OCI-LY1 (cell line): ENCODE measurements at regions not wholly inside any gene's neighbourhood (a gene's known extent, or its start where the extent isn't known, plus 50 kb on each side); places are given as distances from the start of the nearest gene placed in this dataset.

Experiments
- H2AFZ ChIP-seq: fragments of 200-600 bp; sonication (generic), shearing (Covaris generic); 2 replicates; pipeline ENCODE4 v1.6.0; 2014; ENCODE audit warnings: antibody characterized with exemption, mild to moderate bottlenecking, low read length
- H3F3A ChIP-seq: fragments of 200-600 bp; sonication (generic), shearing (Covaris generic); 2 replicates; pipeline ENCODE4 v1.6.0; 2014; ENCODE audit warnings: mild to moderate bottlenecking, antibody characterized with exemption, low read length, moderate library complexity; ENCODE audit not compliant: insufficient read depth
- H3K27ac ChIP-seq: fragments of 200-600 bp; sonication (generic); 2 replicates; pipeline ENCODE4 v1.5.1; 2014; ENCODE audit warnings: low read length, mixed run types, mild to moderate bottlenecking, low read depth; ENCODE audit not compliant: poor library complexity, severe bottlenecking
- H3K27me3 ChIP-seq: fragments of 200-600 bp; sonication (generic); 2 replicates; pipeline ENCODE4 v1.6.0; 2014; ENCODE audit warnings: antibody characterized with exemption, mild to moderate bottlenecking, low read length, moderate library complexity; ENCODE audit not compliant: insufficient read depth
- H3K36me3 ChIP-seq: fragments of 200-600 bp; sonication (generic); 2 replicates; pipeline ENCODE4 v1.6.1; 2014; ENCODE audit warnings: mild to moderate bottlenecking, antibody characterized with exemption, low read length, moderate library complexity, mixed read lengths; ENCODE audit not compliant: insufficient read depth
- H3K4me1 ChIP-seq: fragments of 200-600 bp; sonication (generic); 2 replicates; pipeline ENCODE4 v1.5.1; 2014; ENCODE audit warnings: mild to moderate bottlenecking, low read length, moderate library complexity; ENCODE audit not compliant: insufficient read depth, severe bottlenecking
- H3K4me2 ChIP-seq: fragments of 200-600 bp; sonication (generic), shearing (Covaris generic); 2 replicates; pipeline ENCODE4 v1.6.1; 2014; ENCODE audit warnings: low read length
- H3K4me3 ChIP-seq: fragments of 200-600 bp; sonication (generic); 2 replicates; pipeline ENCODE4 v1.5.1; 2014; ENCODE audit warnings: low read length, low read depth, mild to moderate bottlenecking, mixed read lengths; ENCODE audit not compliant: poor library complexity, severe bottlenecking
- H3K79me2 ChIP-seq: fragments of 200-600 bp; shearing (Covaris generic); 2 replicates; pipeline ENCODE4 v1.6.1; 2016; ENCODE audit warnings: mixed run types, low read length, mixed read lengths; ENCODE audit not compliant: insufficient read depth
- H3K9ac ChIP-seq: fragments of 200-600 bp; sonication (generic), shearing (Covaris generic); 2 replicates; pipeline ENCODE4 v1.6.1; 2014; ENCODE audit warnings: mild to moderate bottlenecking, low read length, mixed read lengths
- H3K9me2 ChIP-seq: fragments of 200-600 bp; sonication (generic), shearing (Covaris generic); 2 replicates; pipeline ENCODE4 v1.6.1; 2014; ENCODE audit warnings: low read depth, mild to moderate bottlenecking, low read length, mixed read lengths
- H3K9me3 ChIP-seq: fragments of 200-600 bp; shearing (Covaris generic); 2 replicates; pipeline ENCODE4 v1.6.1; 2014; ENCODE audit warnings: low read length, mixed read lengths
- H4K20me1 ChIP-seq: fragments of 200-600 bp; sonication (generic), shearing (Covaris generic); 2 replicates; pipeline ENCODE4 v1.6.0; 2016; ENCODE audit warnings: mild to moderate bottlenecking, low read length; ENCODE audit not compliant: insufficient read depth
- CTCF ChIP-seq: fragments of 200-600 bp; sonication (generic), shearing (Covaris generic); IDR thresholded peaks from 2 replicates; pipeline ENCODE4 v1.5.1; 2017; ENCODE audit warnings: mild to moderate bottlenecking, antibody characterized with exemption, low read length, moderate library complexity, mixed read lengths
- EZH2 ChIP-seq: fragments of 200-600 bp; sonication (generic), shearing (Covaris generic); IDR thresholded peaks from 2 replicates; pipeline ENCODE4 v1.8.0; 2017; ENCODE audit warnings: borderline replicate concordance, mixed run types, mild to moderate bottlenecking, antibody characterized with exemption, low read length, moderate library complexity, mixed read lengths

- Histone ChIP-seq H2AFZ (no peak overlapping the region), H3K79me2 (no peaks in the 10 kb centered on the region), H3K27me3 (no peaks in the 10 kb centered on the region), H4K20me1 (no peaks in the 10 kb centered on the region), H3K4me2 (no peak overlapping the region), H3K27ac (no peak overlapping the region), H3K9me2 (no peaks in the 10 kb centered on the region), H3K4me3 (no peak overlapping the region), H3K36me3 (no peaks in the 10 kb centered on the region), H3K9ac (no peak overlapping the region), H3F3A (no peaks in the 10 kb centered on the region), H3K9me3 (no peaks in the 10 kb centered on the region), H3K4me1 (no peaks in the 10 kb centered on the region)
- no peak for TF ChIP-seq CTCF
- no peak for TF ChIP-seq EZH2
Measured at GRCh38 chr4:116952530-116953136, 132.7 kb downstream of the TRAM1L1 start.

GRCh38 chr4:116949856-116950255 lies 135.5 kb downstream of the TRAM1L1 start:
- Histone ChIP-seq H3K9ac (no peak overlapping the region), H3K4me3 (no peak overlapping the region), H4K20me1 (no peaks in the 10 kb centered on the region), H3F3A (no peaks in the 10 kb centered on the region), H3K4me2 (no peak overlapping the region), H3K27me3 (no peaks in the 10 kb centered on the region), H2AFZ (no peak overlapping the region), H3K4me1 (no peaks in the 10 kb centered on the region), H3K27ac (no peak overlapping the region), H3K9me2 (no peaks in the 10 kb centered on the region), H3K9me3 (no peaks in the 10 kb centered on the region), H3K36me3 (no peaks in the 10 kb centered on the region), H3K79me2 (no peaks in the 10 kb centered on the region)
- no peak for TF ChIP-seq EZH2
- TF ChIP-seq CTCF = no peak

- TF ChIP-seq CTCF (no peak), EZH2 (no peak)
- Histone ChIP-seq H3K4me1 (no peaks in the 10 kb centered on the region), H3K27ac (no peak overlapping the region), H3K9ac (no peak overlapping the region), H3F3A (no peaks in the 10 kb centered on the region), H3K4me3 (no peak overlapping the region), H3K9me3 (no peaks in the 10 kb centered on the region), H3K36me3 (no peaks in the 10 kb centered on the region), H3K27me3 (no peaks in the 10 kb centered on the region), H3K9me2 (no peaks in the 10 kb centered on the region), H4K20me1 (no peaks in the 10 kb centered on the region), H2AFZ (no peak overlapping the region), H3K4me2 (no peak overlapping the region), H3K79me2 (no peaks in the 10 kb centered on the region)
Measured at GRCh38 chr4:116942315-116942714, 143.1 kb downstream of the TRAM1L1 start.
